TTC549 (cell line): ENCODE measurements at regions not wholly inside any gene's neighbourhood (a gene's known extent, or its start where the extent isn't known, plus 50 kb on each side); places are given as distances from the start of the nearest gene placed in this dataset.
"Not testable (repeated sequence)": the region's sequence is repeated elsewhere in the genome, so short reads cannot be mapped to it uniquely, and the experiment has no call there.

ENCODE experiments used
- FAIRE-seq: peaks from 2 replicates; lab custom pipeline; 2012; peaks lifted over from hg19 to GRCh38; lab: Jason Lieb, UNC

- FAIRE-seq, result no peak
Observed at GRCh38 chr1:55816456-55817426, 601.6 kb upstream of the USP24 start.

GRCh38 chr1:55815745-55816455 is 600.7 kb upstream of the USP24 start:
- no peak for FAIRE-seq

GRCh38 chr1:55814967-55815366 is 599.8 kb upstream of the USP24 start:
- no peak for FAIRE-seq

DNA sequence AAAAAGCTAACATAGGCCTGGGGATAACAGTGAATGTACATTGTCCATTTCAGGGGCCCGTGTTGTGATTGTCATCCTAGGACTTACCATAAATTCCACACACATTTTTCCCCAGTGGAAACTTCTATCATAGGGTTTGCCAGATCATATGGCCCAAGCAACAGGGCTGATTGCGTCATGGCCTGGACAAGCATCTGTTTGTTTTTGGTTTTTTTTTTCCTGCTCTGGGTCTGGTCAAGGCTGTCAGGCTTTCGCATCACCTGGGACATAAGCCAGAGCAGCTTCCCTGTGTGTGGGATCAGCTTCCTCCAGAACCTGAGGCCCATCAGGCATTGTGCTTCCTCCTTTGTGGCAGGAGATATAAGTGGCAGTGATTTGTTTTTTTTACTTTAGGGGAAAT is 598.5 kb upstream of the USP24 start:
- FAIRE-seq, result no peak

GRCh38 chr1:55812281-55812680 is 597.1 kb upstream of the USP24 start:
- no peak for FAIRE-seq

GRCh38 chr1:55808263-55808662 is 593.1 kb upstream of the USP24 start:
- FAIRE-seq, result no peak

- FAIRE-seq, result no peak
Observed at GRCh38 chr1:55803429-55803828, 588.3 kb upstream of the USP24 start.

DNA sequence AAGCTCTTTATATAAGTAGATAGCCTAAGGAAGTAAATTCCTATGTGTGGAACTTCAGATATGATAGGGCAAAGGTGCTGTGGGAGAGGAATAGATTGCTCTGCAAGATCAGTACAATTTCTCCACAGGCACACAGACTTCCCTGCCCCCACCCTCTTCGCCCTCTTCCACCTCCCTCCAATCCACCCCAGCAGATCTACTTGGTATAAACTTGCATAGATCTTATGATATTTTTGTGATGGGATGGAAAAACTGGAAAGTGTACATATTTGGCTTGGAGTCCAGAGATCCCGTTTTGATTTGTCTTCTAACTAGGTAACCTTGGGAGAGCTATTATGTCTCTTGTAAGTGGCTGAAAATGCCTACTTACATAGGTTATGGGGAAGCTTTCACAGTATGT is 586.3 kb upstream of the USP24 start:
- FAIRE-seq, result no peak

- FAIRE-seq, result no peak
Observed at GRCh38 chr1:55800503-55800902, 585.3 kb upstream of the USP24 start.

DNA sequence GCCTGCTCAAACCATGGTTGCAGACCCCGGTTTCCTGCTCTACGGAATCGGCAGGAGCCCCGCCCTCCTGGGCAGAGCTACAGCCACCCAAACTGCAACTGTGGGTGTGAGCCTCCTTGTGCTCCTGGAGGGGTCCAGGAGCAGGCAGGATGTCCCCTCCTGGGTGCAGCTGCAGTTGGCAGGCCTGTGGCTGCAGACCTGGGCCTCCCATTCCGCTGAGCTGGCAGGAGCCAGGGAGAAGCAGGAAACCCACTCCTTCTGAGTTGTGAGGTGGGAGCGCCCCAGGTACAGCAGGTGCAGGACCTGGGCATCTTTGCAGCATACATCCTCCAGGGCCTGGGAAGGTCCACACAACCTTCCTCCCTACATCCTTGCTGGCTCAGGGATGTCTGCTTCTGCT is 578.7 kb upstream of the USP24 start:
- FAIRE-seq, result no peak

- no peak for FAIRE-seq
Observed at GRCh38 chr1:55792870-55793269, 577.7 kb upstream of the USP24 start.

GRCh38 chr1:55789466-55789865 is 574.3 kb upstream of the USP24 start:
- FAIRE-seq, result no peak

GRCh38 chr1:55786396-55786795 is 571.2 kb upstream of the USP24 start:
- no peak for FAIRE-seq

- FAIRE-seq, result not testable (repeated sequence)
Observed at GRCh38 chr1:55784941-55785450, 569.8 kb upstream of the USP24 start.

GRCh38 chr1:55781944-55782482 is 566.8 kb upstream of the USP24 start:
- FAIRE-seq, result no peak

DNA sequence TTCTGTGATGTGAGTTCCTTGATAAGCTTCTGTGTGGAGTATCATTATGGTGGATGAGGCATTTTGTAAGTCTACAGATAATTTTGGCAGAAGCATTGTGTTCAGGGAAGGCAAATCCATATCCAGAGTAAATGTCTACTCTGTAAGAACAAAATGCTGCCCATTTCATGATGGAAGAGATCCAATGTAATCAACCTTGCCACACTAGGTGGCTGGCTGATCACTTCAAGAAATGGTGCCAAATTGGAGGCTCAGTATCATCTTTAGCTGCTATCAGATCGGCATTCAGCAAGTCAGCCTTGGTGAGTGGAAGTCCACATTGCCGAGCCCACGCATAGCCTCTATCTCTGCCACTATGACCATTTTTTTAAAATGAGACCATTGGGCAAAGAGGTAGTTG is 565.8 kb upstream of the USP24 start:
- FAIRE-seq, result no peak

DNA sequence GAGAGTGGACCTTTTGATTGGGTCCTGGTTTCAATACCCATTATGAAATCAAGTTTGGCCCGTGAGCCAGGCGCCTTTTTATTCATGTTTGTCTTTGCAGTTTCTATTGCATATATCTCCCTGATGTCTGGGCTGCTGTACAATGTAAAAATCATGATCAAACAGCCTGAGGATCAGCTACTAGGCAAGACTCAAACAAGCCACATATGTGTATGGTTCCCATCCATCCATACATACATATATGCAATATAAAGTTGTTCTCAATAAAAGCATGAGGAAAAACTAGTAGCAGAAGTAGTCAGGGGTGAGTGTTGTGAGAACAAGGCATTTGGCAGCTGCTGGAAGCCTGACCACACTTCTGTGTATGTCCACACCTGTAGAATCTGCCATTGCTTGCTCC is 562.4 kb upstream of the USP24 start:
- no peak for FAIRE-seq

DNA sequence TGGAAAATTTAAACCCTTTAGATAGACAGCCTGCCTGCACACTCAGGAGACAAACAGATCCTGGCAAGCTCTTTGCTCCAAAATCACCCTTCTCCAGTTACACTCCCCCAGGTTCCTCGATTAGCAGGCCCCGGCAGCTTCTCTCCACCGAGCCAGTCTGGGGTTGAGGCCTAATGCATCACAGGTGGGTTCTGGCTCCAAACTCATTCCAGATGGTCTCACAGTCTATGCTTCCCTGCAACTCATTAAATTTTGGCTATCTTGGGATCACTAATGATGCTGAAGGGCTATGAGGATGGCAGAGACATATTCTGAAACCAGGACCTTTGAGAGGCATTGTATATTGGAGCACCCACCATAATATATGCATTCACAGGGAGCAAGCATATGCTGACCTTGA is 559.8 kb upstream of the USP24 start:
- no peak for FAIRE-seq

GRCh38 chr1:55774446-55774845 is 559.3 kb upstream of the USP24 start:
- no peak for FAIRE-seq

GRCh38 chr1:55773211-55773940 is 558.2 kb upstream of the USP24 start:
- FAIRE-seq, result no peak

DNA sequence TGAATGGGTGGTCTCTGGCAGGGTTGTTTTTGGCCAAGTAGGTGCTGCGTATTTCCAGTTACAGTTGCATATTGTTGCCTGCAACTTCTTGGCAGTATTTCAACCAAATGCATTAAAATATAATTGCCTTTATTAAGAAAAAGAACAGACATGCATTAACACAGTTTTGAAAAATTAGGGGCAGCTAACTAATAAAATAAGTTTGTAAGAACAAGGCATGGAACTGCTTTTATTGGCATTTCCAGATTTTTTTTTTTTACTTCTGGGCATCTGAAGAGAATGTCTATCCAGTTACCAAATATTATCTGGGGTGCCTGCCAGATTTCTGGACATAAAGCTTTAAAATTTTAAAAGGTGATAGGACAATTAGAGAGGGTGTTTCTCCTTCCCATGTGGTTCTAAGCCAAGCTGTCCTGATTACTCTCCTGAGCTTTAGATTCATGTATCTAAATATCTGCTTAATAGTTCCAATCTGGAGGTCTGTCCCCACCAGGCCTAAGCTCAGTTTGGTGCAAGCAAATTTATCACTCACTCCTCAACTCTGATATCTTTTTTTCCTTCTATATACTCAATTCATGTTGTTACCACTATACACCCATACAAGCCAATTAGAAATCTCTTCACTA is 553.3 kb upstream of the USP24 start:
- no peak for FAIRE-seq

DNA sequence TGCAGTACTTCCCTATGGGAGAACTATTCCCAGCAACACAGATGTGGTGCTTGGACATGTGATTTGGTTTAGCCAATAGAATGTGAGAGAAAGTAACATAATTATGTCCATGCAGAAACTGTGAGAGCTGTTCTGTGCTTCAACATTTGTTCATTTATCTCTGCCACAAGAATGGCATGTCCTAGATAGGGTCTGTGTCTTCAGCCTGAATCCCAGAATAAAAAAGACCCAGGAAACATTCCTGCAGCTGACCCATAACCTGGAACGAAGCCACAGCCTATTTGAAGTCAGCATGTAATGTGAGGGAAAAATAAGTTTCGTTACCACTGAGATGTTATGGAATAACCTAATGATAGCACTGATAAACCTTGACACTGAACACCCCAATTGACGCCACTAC is 552.0 kb upstream of the USP24 start:
- no peak for FAIRE-seq
